Thyroid gland (tissue), 4 donors: ENCODE measurements at regions not wholly inside any gene's neighbourhood (a gene's known extent, or its start where the extent isn't known, plus 50 kb on each side); places are given as distances from the start of the nearest gene placed in this dataset.

Experiments
- DNase-seq, 2 donors: peaks; one replicate each; pipeline ENCODE4 v3.0.0-alpha.2; 2019
- H3K27ac ChIP-seq, 3 donors: fragments of 200-600 bp; sonication (generic); 1 replicate in 2 of 3; 2 replicates in 1 of 3; pipeline ENCODE4 v1.5.1; 2016 to 2019; ENCODE audit warnings: mild to moderate bottlenecking in 1 of 3, moderate library complexity in 1 of 3
- H3K27me3 ChIP-seq: fragments of 200-600 bp; sonication (generic); one replicate; pipeline ENCODE4 v1.5.1; 2019
- H3K36me3 ChIP-seq, 2 donors: fragments of 200-600 bp; sonication (generic); one replicate each; pipeline ENCODE4 v1.5.1; 2016 to 2019
- H3K4me1 ChIP-seq, 2 donors: fragments of 200-600 bp; sonication (generic); one replicate each; pipeline ENCODE4 v1.5.1; 2017 to 2019
- H3K4me3 ChIP-seq, 3 donors: fragments of 200-600 bp; sonication (generic); replicated peaks in 1 of 3; 1 replicate in 2 of 3; 2 replicates in 1 of 3; pipeline ENCODE4 v1.5.1; 2016; ENCODE audit warnings: mild to moderate bottlenecking in 1 of 3
- H3K9me3 ChIP-seq: fragments of 200-600 bp; sonication (generic); one replicate; pipeline ENCODE4 v1.5.1; 2017
- CTCF ChIP-seq, 6 experiments: fragments of 200-600 bp in 3 of 6; fragments of 450-650 bp in 3 of 6; sonication (generic) in 3 of 6; IDR thresholded peaks; one replicate each; pipeline ENCODE4 v1.5.1; 2016 to 2019; ENCODE audit warnings: antibody characterized with exemption in 6 of 6, mild to moderate bottlenecking in 2 of 6, inconsistent platforms in 1 of 6, moderate library complexity in 1 of 6
- POLR2A ChIP-seq, 2 donors: fragments of 450-650 bp; IDR thresholded peaks; one replicate each; pipeline ENCODE4 v1.6.1; 2017; ENCODE audit warnings: antibody characterized with exemption in 2 of 2, mild to moderate bottlenecking in 2 of 2, moderate library complexity in 1 of 2
- WGBS, 2 donors: methylation state at CpG; one replicate each; pipeline ENCODE4 v1.1.5; 2017; 5-methylcytosine and 5-hydroxymethylcytosine counted together
- intact Hi-C: fragments of 100-400 bp; cut with DNase I; formaldehyde crosslinking; loops from one replicate; pipeline ENCODE4 v1.15.1; 2023

GRCh38 chr1:83034851-83035250 is 964.1 kb downstream of the TTLL7 start:
- WGBS, 2 donors, result 84 to 86% methylated on average over 5 of the region's 5 CpGs
- no peaks in the 10 kb centered on the region for H3K4me1 ChIP-seq
- H3K27ac ChIP-seq, result no peak overlapping the region
- no peaks in the 10 kb centered on the region for H3K9me3 ChIP-seq
- intact Hi-C loops, result no loop called here
- no peak for TF ChIP-seq CTCF (IDR thresholded peaks at IDR 0.05)
- no peak for TF ChIP-seq POLR2A (IDR thresholded peaks at IDR 0.05)
- no peak overlapping the region for H3K4me3 ChIP-seq
- no peaks in the 10 kb centered on the region for H3K27me3 ChIP-seq
- H3K36me3 ChIP-seq, result no peaks in the 10 kb centered on the region
- no peak for DNase-seq

GRCh38 chr1:83033682-83034081 is 965.2 kb downstream of the TTLL7 start:
- Histone ChIP-seq H3K4me3 (no peak overlapping the region), H3K9me3 (no peaks in the 10 kb centered on the region), H3K27me3 (no peaks in the 10 kb centered on the region), H3K36me3 (no peaks in the 10 kb centered on the region), H3K4me1 (no peaks in the 10 kb centered on the region), H3K27ac (no peak overlapping the region)
- DNase-seq, result no peak
- TF ChIP-seq CTCF (IDR thresholded peaks at IDR 0.05), result no peak
- no peak for TF ChIP-seq POLR2A (IDR thresholded peaks at IDR 0.05)
- intact Hi-C loops, result no loop called here

GRCh38 chr1:83029916-83030315 is 969.0 kb downstream of the TTLL7 start:
- intact Hi-C loops, result no loop called here
- Histone ChIP-seq H3K36me3 (no peaks in the 10 kb centered on the region), H3K27me3 (no peaks in the 10 kb centered on the region), H3K9me3 (no peaks in the 10 kb centered on the region), H3K4me3 (no peak overlapping the region), H3K4me1 (no peaks in the 10 kb centered on the region), H3K27ac (no peak overlapping the region)
- TF ChIP-seq CTCF (IDR thresholded peaks at IDR 0.05), result no peak
- no peak for TF ChIP-seq POLR2A (IDR thresholded peaks at IDR 0.05)
- DNase-seq, result no peak

GRCh38 chr1:83029050-83029449 is 969.9 kb downstream of the TTLL7 start:
- Histone ChIP-seq H3K27me3 (no peaks in the 10 kb centered on the region), H3K36me3 (no peaks in the 10 kb centered on the region), H3K4me1 (no peaks in the 10 kb centered on the region), H3K9me3 (no peaks in the 10 kb centered on the region), H3K4me3 (no peak overlapping the region), H3K27ac (no peak overlapping the region)
- DNase-seq, result no peak
- TF ChIP-seq POLR2A (IDR thresholded peaks at IDR 0.05) (no peak), CTCF (IDR thresholded peaks at IDR 0.05) (no peak)
- intact Hi-C loops, result no loop called here
- 83 to 89% methylated on average over 3 of the region's 3 CpGs for WGBS, 2 donors

GRCh38 chr1:83028467-83028866 is 970.5 kb downstream of the TTLL7 start:
- no peak for DNase-seq
- intact Hi-C loops, result no loop called here
- Histone ChIP-seq H3K27me3 (no peaks in the 10 kb centered on the region), H3K9me3 (no peaks in the 10 kb centered on the region), H3K4me3 (no peak overlapping the region), H3K27ac (no peak overlapping the region), H3K36me3 (no peaks in the 10 kb centered on the region), H3K4me1 (no peaks in the 10 kb centered on the region)
- no peak for TF ChIP-seq POLR2A (IDR thresholded peaks at IDR 0.05)

GRCh38 chr1:83027511-83027910 is 971.4 kb downstream of the TTLL7 start:
- no peak overlapping the region for H3K4me3 ChIP-seq
- intact Hi-C loops, result no loop called here
- H3K27ac ChIP-seq, result no peak overlapping the region
- H3K27me3 ChIP-seq, result no peaks in the 10 kb centered on the region
- H3K4me1 ChIP-seq, result no peaks in the 10 kb centered on the region
- WGBS, 2 donors, result 97 to 100% methylated on average over 1 of the region's 1 CpG
- DNase-seq, result no peak
- no peaks in the 10 kb centered on the region for H3K36me3 ChIP-seq
- no peak for TF ChIP-seq POLR2A (IDR thresholded peaks at IDR 0.05)
- TF ChIP-seq CTCF (IDR thresholded peaks at IDR 0.05), result no peak
- H3K9me3 ChIP-seq, result no peaks in the 10 kb centered on the region
